Tibial artery (tissue), 4 donors: ENCODE measurements at regions not wholly inside any gene's neighbourhood (a gene's known extent, or its start where the extent isn't known, plus 50 kb on each side); places are given as distances from the start of the nearest gene placed in this dataset.
"Not testable (repeated sequence)": the region's sequence is repeated elsewhere in the genome, so short reads cannot be mapped to it uniquely, and the experiment has no call there.

ENCODE experiments used
- DNase-seq, 2 donors: peaks; one replicate each; pipeline ENCODE4 v3.0.0-alpha.2; 2019
- H3K27ac ChIP-seq, 2 donors: fragments of 200-600 bp; sonication (generic) in 1 of 2; 1 replicate in 1 of 2; 2 replicates in 1 of 2; pipeline ENCODE4 v1.5.1; 2018 to 2019; ENCODE audit warnings: mild to moderate bottlenecking in 1 of 2
- H3K27me3 ChIP-seq, 2 donors: fragments of 200-600 bp; sonication (generic) in 1 of 2; one replicate each; pipeline versions ENCODE4 v1.5.1 to v1.6.0; 2016 to 2019
- H3K36me3 ChIP-seq, 3 donors: fragments of 200-600 bp; sonication (generic) in 2 of 3; one replicate each; pipeline ENCODE4 v1.5.1; 2016 to 2019; ENCODE audit warnings: mild to moderate bottlenecking in 2 of 3
- H3K4me1 ChIP-seq, 4 donors: fragments of 200-600 bp; sonication (generic) in 2 of 4; 1 replicate in 3 of 4; 2 replicates in 1 of 4; pipeline ENCODE4 v1.5.1; 2016 to 2019
- H3K4me3 ChIP-seq, 2 donors: fragments of 200-600 bp; sonication (generic) in 1 of 2; 1 replicate in 1 of 2; 2 replicates in 1 of 2; pipeline ENCODE4 v1.5.1; 2018 to 2019; ENCODE audit warnings: mild to moderate bottlenecking in 2 of 2
- H3K9me3 ChIP-seq, 3 donors: fragments of 200-600 bp; sonication (generic) in 1 of 3; one replicate each; pipeline ENCODE4 v1.5.1; 2016 to 2019
- CTCF ChIP-seq, 2 experiments: fragments of 200-600 bp in 1 of 2; fragments of 450-650 bp in 1 of 2; IDR thresholded peaks; one replicate each; pipeline ENCODE4 v1.5.1; 2017 to 2019; ENCODE audit warnings: antibody characterized with exemption in 2 of 2, mild to moderate bottlenecking in 1 of 2, moderate library complexity in 1 of 2
- intact Hi-C: fragments of 100-400 bp; cut with DNase I; formaldehyde crosslinking; loops from one replicate; pipeline ENCODE4 v1.15.0; 2023; ENCODE audit warnings: low total_unique reads

- Histone ChIP-seq H3K27me3 (no peaks in the 10 kb centered on the region), H3K4me3 (no peak overlapping the region), H3K4me1 (no peaks in the 10 kb centered on the region), H3K27ac (no peak overlapping the region), H3K9me3 (no peaks in the 10 kb centered on the region), H3K36me3 (no peaks in the 10 kb centered on the region)
- intact Hi-C loops: no loop called here
- no peak for TF ChIP-seq CTCF (IDR thresholded peaks at IDR 0.05)
- DNase-seq: no peak
These were observed 80.6 kb upstream of the NAMPT start for GRCh38 chr7:106365252-106366005.

GRCh38 chr7:106362507-106362906 lies 77.7 kb upstream of the NAMPT start:
- intact Hi-C loops, H3K36me3 ChIP-seq, DNase-seq, H3K27me3 ChIP-seq, H3K27ac ChIP-seq, H3K4me3 ChIP-seq, H3K9me3 ChIP-seq: not testable (repeated sequence)
- H3K4me1 ChIP-seq: peaks cover 0 to 13% (median 3%) of the 10 kb centered on the region in 4 donors

DNA sequence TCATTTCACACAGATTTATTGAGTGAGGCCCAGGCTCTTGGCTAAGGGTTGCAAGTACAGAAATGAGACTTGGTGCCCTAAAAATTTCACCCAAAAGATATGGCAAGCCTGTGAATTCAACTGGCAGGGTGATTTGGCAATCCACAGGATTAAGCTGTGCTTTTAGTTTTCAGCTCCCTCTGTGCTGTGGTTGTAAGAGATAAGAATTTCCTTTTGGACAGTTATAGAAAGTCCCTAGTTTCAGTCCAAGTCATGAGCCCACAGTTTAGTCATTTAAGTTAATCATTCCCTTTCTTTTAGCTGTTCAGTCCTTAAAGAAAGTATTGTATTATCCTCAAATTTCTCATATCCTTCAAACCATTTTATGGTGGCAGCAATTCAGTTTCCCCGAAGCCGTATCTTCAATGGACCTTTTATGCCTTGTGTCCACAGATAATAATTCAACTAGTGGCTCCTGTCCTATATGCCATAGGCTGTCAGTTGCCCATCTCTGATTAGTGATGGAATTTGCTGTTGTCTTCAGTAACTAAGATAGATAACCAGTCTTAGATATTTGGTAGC lies 73.4 kb upstream of the NAMPT start:
- TF ChIP-seq CTCF (IDR thresholded peaks at IDR 0.05): no peak
- Histone ChIP-seq H3K27ac (peak overlapping the region in 1 of 2 donors; percentile 20), H3K4me3 (no peak overlapping the region), H3K27me3 (no peaks in the 10 kb centered on the region), H3K4me1 (peaks cover 0 to 14% (median 4%) of the 10 kb centered on the region in 4 donors), H3K9me3 (no peaks in the 10 kb centered on the region), H3K36me3 (no peaks in the 10 kb centered on the region)
- DNase-seq: no peak
- intact Hi-C loops: no loop called here

DNA sequence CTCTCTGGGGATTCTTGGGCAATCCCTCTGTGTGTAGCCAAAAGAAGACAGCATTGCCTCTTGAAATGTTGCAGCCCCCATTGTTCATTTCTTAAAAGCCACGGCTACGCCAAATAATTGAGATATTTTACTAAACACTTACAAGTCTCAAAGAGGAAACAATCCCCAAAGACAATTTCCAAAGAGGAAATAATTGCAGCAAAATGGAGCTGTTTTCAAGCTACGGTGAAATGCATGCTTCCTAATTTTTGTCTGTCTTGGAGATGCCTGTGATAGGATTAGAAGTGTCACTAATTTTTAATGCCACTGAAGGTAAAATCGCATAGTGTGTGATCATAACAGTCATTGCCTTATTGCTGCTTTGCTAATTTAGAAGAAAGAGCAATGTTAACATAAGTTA lies 72.9 kb upstream of the NAMPT start:
- Histone ChIP-seq H3K27me3 (no peaks in the 10 kb centered on the region), H3K27ac (no peak overlapping the region), H3K9me3 (no peaks in the 10 kb centered on the region), H3K4me3 (no peak overlapping the region), H3K36me3 (no peaks in the 10 kb centered on the region), H3K4me1 (peaks cover 0 to 14% (median 4%) of the 10 kb centered on the region in 4 donors)
- TF ChIP-seq CTCF (IDR thresholded peaks at IDR 0.05): no peak
- no peak for DNase-seq
- intact Hi-C loops: no loop called here

- Histone ChIP-seq H3K27me3 (no peaks in the 10 kb centered on the region), H3K36me3 (no peaks in the 10 kb centered on the region), H3K4me3 (no peak overlapping the region), H3K9me3 (peaks cover 0 to 4% (median 3%) of the 10 kb centered on the region in 3 donors), H3K27ac (no peak overlapping the region), H3K4me1 (peaks cover 0 to 14% (median 4%) of the 10 kb centered on the region in 4 donors)
- intact Hi-C loops: no loop called here
- TF ChIP-seq CTCF (IDR thresholded peaks at IDR 0.05): no peak
- no peak for DNase-seq
These were observed 70.0 kb upstream of the NAMPT start for GRCh38 chr7:106354822-106355221.

DNA sequence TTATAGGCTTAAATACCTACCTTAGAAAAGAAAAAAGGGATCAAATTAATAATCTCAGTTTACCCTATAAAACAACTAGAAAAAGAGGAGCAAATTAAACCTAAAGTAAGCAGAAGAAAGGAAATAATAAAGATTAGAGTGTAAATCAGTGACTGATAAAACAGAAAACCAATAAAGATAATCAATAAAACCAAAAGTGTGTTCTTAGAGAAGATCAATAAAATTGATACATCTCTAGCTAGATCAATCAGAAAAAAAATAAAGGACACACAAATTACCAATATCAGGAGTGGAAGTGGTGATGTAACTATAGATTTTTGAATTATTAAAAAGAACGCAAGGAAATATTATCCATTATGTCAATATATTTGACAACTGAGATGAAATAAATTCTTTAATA lies 69.2 kb upstream of the NAMPT start:
- DNase-seq: no peak
- no peak overlapping the region for H3K27ac ChIP-seq
- peaks cover 0 to 14% (median 4%) of the 10 kb centered on the region in 4 donors for H3K4me1 ChIP-seq
- TF ChIP-seq CTCF (IDR thresholded peaks at IDR 0.05): no peak
- H3K36me3 ChIP-seq: no peaks in the 10 kb centered on the region
- H3K4me3 ChIP-seq: no peak overlapping the region
- no peaks in the 10 kb centered on the region for H3K27me3 ChIP-seq
- intact Hi-C loops: no loop called here
- H3K9me3 ChIP-seq: peaks cover 0 to 9% (median 5%) of the 10 kb centered on the region in 3 donors
